Brain microvascular endothelial cell (primary cell): ENCODE measurements at regions not wholly inside any gene's neighbourhood (a gene's known extent, or its start where the extent isn't known, plus 50 kb on each side); places are given as distances from the start of the nearest gene placed in this dataset.

Experiments
- DNase-seq: peaks from one replicate; pipeline ENCODE4 v3.0.0-alpha.2; 2020
- H3K27ac ChIP-seq: fragments of 250-450 bp; sonication (Bioruptor Pico); 2 replicates; pipeline ENCODE4 v1.5.1; 2020; ENCODE audit warnings: mild to moderate bottlenecking, moderate library complexity
- H3K27me3 ChIP-seq: fragments of 250-450 bp; sonication (Bioruptor Pico); replicated peaks from 2 replicates; pipeline ENCODE4 v1.5.1; 2020; ENCODE audit warnings: mild to moderate bottlenecking
- H3K36me3 ChIP-seq: fragments of 250-450 bp; sonication (Bioruptor Pico); replicated peaks from 2 replicates; pipeline ENCODE4 v1.5.1; 2020; ENCODE audit warnings: mild to moderate bottlenecking
- H3K4me3 ChIP-seq: 2 replicates; pipeline ENCODE4 v1.5.1; 2011; ENCODE audit warnings: low read depth, mild to moderate bottlenecking, control low read depth, low read length, moderate library complexity
- CTCF ChIP-seq: IDR thresholded peaks from 2 replicates; pipeline ENCODE4 v1.5.1; 2011; ENCODE audit warnings: low read depth, mild to moderate bottlenecking, moderate library complexity, low read length, control low read depth, inconsistent platforms; ENCODE audit errors: missing control alignments
- in situ Hi-C: cut with HindIII; loops from 2 replicates; pipeline ENCODE4 v1.10.0; 2017; ENCODE audit warnings: low sequenced_read_pairs, low pct_ligation_motif_present

GRCh38 chr6:126419901-126420300 lies 80.0 kb downstream of the CENPW start:
- DNase-seq: no peak
- no peak for TF ChIP-seq CTCF
- no peaks in the 10 kb centered on the region for H3K36me3 ChIP-seq
- in situ Hi-C loops: no loop called here
- H3K4me3 ChIP-seq: no peak overlapping the region
- H3K27me3 ChIP-seq: no peaks in the 10 kb centered on the region
- no peak overlapping the region for H3K27ac ChIP-seq

GRCh38 chr6:126422912-126423311 lies 83.0 kb downstream of the CENPW start:
- no peaks in the 10 kb centered on the region for H3K27me3 ChIP-seq
- no peak overlapping the region for H3K4me3 ChIP-seq
- in situ Hi-C loops: no loop called here
- no peak overlapping the region for H3K27ac ChIP-seq
- DNase-seq: no peak
- no peak for TF ChIP-seq CTCF
- no peaks in the 10 kb centered on the region for H3K36me3 ChIP-seq

- H3K27ac ChIP-seq: no peak overlapping the region
- H3K27me3 ChIP-seq: no peaks in the 10 kb centered on the region
- in situ Hi-C loops: no loop called here
- DNase-seq: no peak
- no peak for TF ChIP-seq CTCF
- H3K4me3 ChIP-seq: no peak overlapping the region
- no peaks in the 10 kb centered on the region for H3K36me3 ChIP-seq
Measured at GRCh38 chr6:126427713-126428112, 87.8 kb downstream of the CENPW start.

DNA sequence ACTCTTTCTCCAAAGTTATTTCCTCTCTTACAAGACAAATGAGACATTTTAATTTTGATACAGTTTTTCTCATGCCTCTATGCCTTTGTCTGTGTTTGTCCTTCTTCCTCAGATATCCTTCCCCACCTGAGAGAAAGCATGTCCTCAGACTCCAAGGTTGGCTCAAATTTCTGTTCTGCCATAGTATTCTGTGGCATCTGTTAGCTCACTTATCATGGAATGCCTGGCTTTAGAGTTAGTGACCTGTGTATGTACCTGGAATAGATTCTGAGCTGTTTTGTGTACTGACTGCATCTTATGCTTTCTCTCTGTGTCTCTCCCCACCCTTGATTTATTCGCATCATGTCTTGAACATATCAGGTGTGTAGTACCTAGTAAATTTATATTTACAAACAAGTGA lies 90.0 kb downstream of the CENPW start:
- no peaks in the 10 kb centered on the region for H3K36me3 ChIP-seq
- no peak for DNase-seq
- no peak overlapping the region for H3K4me3 ChIP-seq
- TF ChIP-seq CTCF: no peak
- no peaks in the 10 kb centered on the region for H3K27me3 ChIP-seq
- H3K27ac ChIP-seq: no peak overlapping the region
- in situ Hi-C loops: no loop called here

GRCh38 chr6:126432564-126432963 lies 92.6 kb downstream of the CENPW start:
- no peak overlapping the region for H3K27ac ChIP-seq
- H3K36me3 ChIP-seq: no peaks in the 10 kb centered on the region
- no peak for DNase-seq
- TF ChIP-seq CTCF: no peak
- H3K4me3 ChIP-seq: no peak overlapping the region
- in situ Hi-C loops: no loop called here
- no peaks in the 10 kb centered on the region for H3K27me3 ChIP-seq

DNA sequence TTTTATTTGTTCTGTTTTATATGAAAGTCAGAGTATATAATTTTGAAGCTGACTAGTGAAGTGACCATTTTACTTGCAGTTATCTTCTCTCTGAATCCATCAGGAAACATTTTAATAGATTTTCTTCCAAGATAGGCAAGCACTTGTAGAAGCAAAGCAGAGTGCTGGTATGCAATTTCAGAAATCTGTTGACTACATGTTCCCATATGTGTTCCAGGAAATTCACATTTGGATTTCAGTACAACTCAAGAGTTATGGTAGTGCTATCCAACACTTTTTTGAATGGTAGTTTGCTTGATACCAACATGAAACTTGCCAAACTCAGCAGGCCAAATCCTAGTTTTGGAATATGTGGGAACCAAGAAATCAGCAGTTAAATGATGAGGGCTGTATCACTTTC lies 94.0 kb downstream of the CENPW start:
- Histone ChIP-seq H3K27ac (no peak overlapping the region), H3K27me3 (no peaks in the 10 kb centered on the region), H3K4me3 (no peak overlapping the region), H3K36me3 (no peaks in the 10 kb centered on the region)
- no peak for DNase-seq
- TF ChIP-seq CTCF: no peak
- in situ Hi-C loops: no loop called here
